GM23338 (cell line): ENCODE measurements at regions not wholly inside any gene's neighbourhood (a gene's known extent, or its start where the extent isn't known, plus 50 kb on each side); places are given as distances from the start of the nearest gene placed in this dataset.

Experiments
- ETS1 ChIP-seq: IDR thresholded peaks from 2 replicates; pipeline ENCODE4 v1.6.1; 2016; ENCODE audit warnings: antibody characterized with exemption
- POLR2AphosphoS5 ChIP-seq: IDR thresholded peaks from 2 replicates; pipeline ENCODE4 v1.6.1; 2016; ENCODE audit warnings: antibody characterized with exemption, low read depth
- REST ChIP-seq: IDR thresholded peaks from one replicate; pipeline ENCODE4 v1.6.1; 2018; ENCODE audit warnings: antibody characterized with exemption; ENCODE audit not compliant: unreplicated experiment
- ZNF331 ChIP-seq: fragments of 250-450 bp; sonication (Bioruptor Pico); IDR thresholded peaks from 2 replicates; pipeline ENCODE4 v1.5.0; 2020; ENCODE audit warnings: low read depth, mild to moderate bottlenecking, moderate library complexity
- ZNF462 ChIP-seq: fragments of 250-450 bp; sonication (Bioruptor Pico); IDR thresholded peaks from 2 replicates; pipeline ENCODE4 v1.5.0; 2020; ENCODE audit warnings: mild to moderate bottlenecking, moderate library complexity

- no peak for TF ChIP-seq ZNF462 (CRISPR knock-in tag)
- peak; percentile 65 for TF ChIP-seq REST
- no peak for TF ChIP-seq ZNF331 (CRISPR knock-in tag)
- no peak for TF ChIP-seq POLR2AphosphoS5
- TF ChIP-seq ETS1, result no peak
These were observed 103.5 kb upstream of the RCN1 start (continued) for GRCh38 chr11:31987118-31988005.
